Panc1 (cell line): ENCODE measurements at regions not wholly inside any gene's neighbourhood (a gene's known extent, or its start where the extent isn't known, plus 50 kb on each side); places are given as distances from the start of the nearest gene placed in this dataset.

Experiments
- CTCF ChIP-seq: fragments of 450-650 bp; IDR thresholded peaks from 2 replicates; pipeline ENCODE4 v1.5.1; 2017; ENCODE audit warnings: mild to moderate bottlenecking
- REST ChIP-seq, 2 experiments: IDR thresholded peaks; 2 replicates each; pipeline ENCODE4 v1.6.1; 2011 to 2012; ENCODE audit warnings: low read depth in 2 of 2, control low read depth in 1 of 2, low read length in 1 of 2, mild to moderate bottlenecking in 1 of 2, moderate library complexity in 1 of 2; ENCODE audit not compliant: insufficient read depth in 1 of 2
- TCF7L2 ChIP-seq: IDR thresholded peaks from 2 replicates; pipeline ENCODE4 v1.6.1; 2011; ENCODE audit warnings: mild to moderate bottlenecking, low read depth, low read length, inconsistent platforms

DNA sequence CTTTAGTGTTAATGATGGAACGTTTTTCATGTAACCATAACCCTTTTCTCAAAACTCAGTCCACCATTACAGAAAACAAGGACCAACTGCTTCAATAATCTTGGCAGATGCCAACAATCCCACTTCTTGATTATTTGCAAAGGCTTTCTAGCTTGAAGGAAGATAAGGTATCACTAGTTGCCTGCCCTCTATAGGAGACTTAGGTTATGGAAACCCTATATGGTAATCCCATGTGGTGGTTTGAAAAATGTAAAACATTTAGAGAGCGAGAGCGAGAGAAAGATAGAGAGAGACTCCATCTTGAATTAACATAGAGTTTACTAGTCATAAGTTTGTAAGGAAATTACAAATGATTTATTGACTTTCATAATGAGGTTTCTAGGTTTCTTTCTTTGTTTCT, 1627.5 kb upstream of the TENM3 start:
- TF ChIP-seq CTCF (no peak), REST (IDR thresholded peaks at IDR 0.05; ENCODE audit: insufficient read depth in 1 of 2, low read depth in 2 of 2, low read length in 1 of 2) (no peak), TCF7L2 (no peak)
